ENCODE measurements at regions not wholly inside any gene's neighbourhood (a gene's known extent, or its start where the extent isn't known, plus 50 kb on each side); places are given as distances from the start of the nearest gene placed in this dataset.

DNA sequence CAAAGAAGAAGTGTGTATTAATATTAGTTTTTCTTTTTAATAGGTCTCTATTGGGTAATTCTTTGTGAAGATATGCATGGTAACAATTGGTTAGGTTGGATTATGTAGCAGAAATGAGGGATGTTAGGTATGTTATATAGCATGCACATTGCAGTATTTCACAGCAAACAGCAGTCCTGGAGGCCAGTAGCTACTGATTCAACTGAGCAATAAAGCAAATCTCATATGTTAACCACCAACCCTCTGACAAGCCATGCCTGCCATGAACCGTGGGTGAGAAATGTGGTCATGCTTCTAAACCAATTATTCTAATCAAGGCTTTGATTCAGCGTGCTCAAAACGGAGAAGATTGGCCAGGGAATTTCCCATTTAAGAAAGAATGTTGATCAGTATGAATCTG, 313.0 kb upstream of the CDH6 start:
- TF ChIP-seq, protein P1, sequence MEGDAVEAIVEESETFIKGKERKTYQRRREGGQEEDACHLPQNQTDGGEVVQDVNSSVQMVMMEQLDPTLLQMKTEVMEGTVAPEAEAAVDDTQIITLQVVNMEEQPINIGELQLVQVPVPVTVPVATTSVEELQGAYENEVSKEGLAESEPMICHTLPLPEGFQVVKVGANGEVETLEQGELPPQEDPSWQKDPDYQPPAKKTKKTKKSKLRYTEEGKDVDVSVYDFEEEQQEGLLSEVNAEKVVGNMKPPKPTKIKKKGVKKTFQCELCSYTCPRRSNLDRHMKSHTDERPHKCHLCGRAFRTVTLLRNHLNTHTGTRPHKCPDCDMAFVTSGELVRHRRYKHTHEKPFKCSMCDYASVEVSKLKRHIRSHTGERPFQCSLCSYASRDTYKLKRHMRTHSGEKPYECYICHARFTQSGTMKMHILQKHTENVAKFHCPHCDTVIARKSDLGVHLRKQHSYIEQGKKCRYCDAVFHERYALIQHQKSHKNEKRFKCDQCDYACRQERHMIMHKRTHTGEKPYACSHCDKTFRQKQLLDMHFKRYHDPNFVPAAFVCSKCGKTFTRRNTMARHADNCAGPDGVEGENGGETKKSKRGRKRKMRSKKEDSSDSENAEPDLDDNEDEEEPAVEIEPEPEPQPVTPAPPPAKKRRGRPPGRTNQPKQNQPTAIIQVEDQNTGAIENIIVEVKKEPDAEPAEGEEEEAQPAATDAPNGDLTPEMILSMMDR (IDR thresholded peaks at IDR 0.05): no peak
- TF ChIP-seq POLR2A (IDR thresholded peaks at IDR 0.05): no peak

Measured in body of pancreas (tissue), 4 donors.